Common myeloid progenitor, CD34-positive (primary cell): ENCODE measurements at regions not wholly inside any gene's neighbourhood (a gene's known extent, or its start where the extent isn't known, plus 50 kb on each side); places are given as distances from the start of the nearest gene placed in this dataset.

Experiments used
- CTCF ChIA-PET: fragments of 350-600 bp; sonication (Branson Sonifier 250); formaldehyde crosslinking; loops from one replicate; lab custom pipeline; 2021; ENCODE audit warnings: antibody characterized with exemption; lab: Charles Lee
- POLR2A ChIA-PET: fragments of 350-600 bp; sonication (Branson Sonifier 250); formaldehyde crosslinking; loops from one replicate; lab custom pipeline; 2021; ENCODE audit warnings: antibody characterized with exemption; lab: Charles Lee
- DNase-seq, 3 donors: peaks; one replicate each; pipeline versions ENCODE4 v3.0.0 to v3.0.0-alpha.2; 2013
- H3K27ac ChIP-seq, 2 experiments: 1 replicate in 1 of 2; 2 replicates in 1 of 2; pipeline ENCODE4 v1.7.0; 2013; ENCODE audit warnings: inconsistent platforms in 2 of 2, low read length in 2 of 2, mild to moderate bottlenecking in 2 of 2, low read depth in 1 of 2, moderate library complexity in 1 of 2; ENCODE audit not compliant: severe bottlenecking in 2 of 2, insufficient read depth in 1 of 2, poor library complexity in 1 of 2
- H3K27me3 ChIP-seq, 5 experiments: replicated peaks in 2 of 5; 1 replicate in 3 of 5; 2 replicates in 2 of 5; pipeline versions ENCODE4 v1.6.1 to v1.7.0; 2013; ENCODE audit warnings: low read length in 4 of 5, mild to moderate bottlenecking in 2 of 5, moderate library complexity in 2 of 5, inconsistent platforms in 1 of 5; ENCODE audit not compliant: insufficient read depth in 5 of 5, control insufficient read depth in 4 of 5
- H3K36me3 ChIP-seq, 4 experiments: 1 replicate in 2 of 4; 2 replicates in 2 of 4; pipeline versions ENCODE4 v1.6.1 to v1.7.0; 2013; ENCODE audit warnings: low read length in 3 of 4, control low read depth in 1 of 4, mild to moderate bottlenecking in 1 of 4; ENCODE audit not compliant: control insufficient read depth in 4 of 4, insufficient read depth in 4 of 4
- H3K4me1 ChIP-seq, 4 experiments: 1 replicate in 3 of 4; 2 replicates in 1 of 4; pipeline versions ENCODE4 v1.6.1 to v1.7.1; 2013; ENCODE audit warnings: low read length in 3 of 4, mild to moderate bottlenecking in 3 of 4, control low read depth in 1 of 4, inconsistent platforms in 1 of 4, moderate library complexity in 1 of 4; ENCODE audit not compliant: control insufficient read depth in 4 of 4, insufficient read depth in 4 of 4; ENCODE audit errors: control extremely low read depth in 1 of 4
- H3K4me3 ChIP-seq, 7 experiments: 1 replicate in 4 of 7; 2 replicates in 3 of 7; pipeline versions ENCODE4 v1.5.1 to v1.7.0; 2013; ENCODE audit warnings: mild to moderate bottlenecking in 7 of 7, low read length in 6 of 7, moderate library complexity in 6 of 7, inconsistent platforms in 2 of 7, low read depth in 2 of 7, control low read depth in 1 of 7; ENCODE audit not compliant: insufficient read depth in 4 of 7, control insufficient read depth in 1 of 7; ENCODE audit errors: extremely low read depth in 1 of 7
- H3K9me3 ChIP-seq, 5 experiments: 1 replicate in 4 of 5; 2 replicates in 1 of 5; pipeline versions ENCODE4 v1.6.1 to v1.7.1; 2013; ENCODE audit warnings: low read length in 4 of 5, mild to moderate bottlenecking in 2 of 5, inconsistent platforms in 1 of 5, low read depth in 1 of 5, moderate library complexity in 1 of 5; ENCODE audit not compliant: control insufficient read depth in 4 of 5, insufficient read depth in 2 of 5; ENCODE audit errors: control extremely low read depth in 1 of 5
- WGBS: methylation state at CpG from one replicate; pipeline ENCODE4 v1.1.5; 2013; ENCODE audit not compliant: insufficient coverage; 5-methylcytosine and 5-hydroxymethylcytosine counted together

DNA sequence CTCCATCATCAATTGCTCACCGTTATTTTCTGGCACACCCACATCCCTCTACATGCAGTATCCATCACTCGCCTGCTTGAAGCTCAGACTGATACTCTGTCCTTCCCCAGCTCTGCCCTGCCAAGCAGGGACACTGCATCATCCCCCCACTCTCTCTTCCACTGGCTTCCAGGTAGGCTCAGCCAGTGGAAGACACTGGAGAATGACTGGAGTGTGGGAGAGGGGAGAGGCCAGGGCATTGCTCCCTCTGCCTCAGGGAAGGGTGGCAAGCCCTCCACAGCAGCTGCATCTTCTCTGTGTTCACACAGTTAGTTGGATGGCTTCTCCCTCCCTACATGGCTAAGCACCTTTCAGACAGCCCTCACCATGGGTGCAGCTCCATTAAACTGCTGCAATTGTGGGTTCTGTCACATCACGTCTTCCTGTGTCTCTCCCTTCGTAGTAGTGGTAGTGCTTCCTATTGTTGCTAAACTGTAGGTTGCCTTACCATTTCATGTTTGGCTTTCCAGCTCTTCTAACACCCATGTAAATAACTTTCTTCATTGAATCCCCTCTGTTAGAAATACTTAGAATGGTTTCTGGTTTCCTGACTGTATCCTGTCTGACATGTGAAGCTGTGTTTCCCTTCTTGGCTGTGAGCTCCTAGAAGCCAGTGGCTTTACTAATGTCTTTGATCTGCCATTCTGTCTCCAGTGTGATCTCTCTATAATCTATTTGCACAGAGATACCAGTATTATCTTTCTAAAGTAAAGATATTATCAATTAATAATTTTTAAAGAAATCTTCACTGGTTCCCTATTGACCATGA, 483.7 kb upstream of the LRRN3 start:
- no peaks in the 10 kb centered on the region for H3K36me3 ChIP-seq
- DNase-seq, result no peak
- H3K4me1 ChIP-seq, result no peaks in the 10 kb centered on the region
- no peaks in the 10 kb centered on the region for H3K9me3 ChIP-seq
- CTCF ChIA-PET, result no interaction called here
- POLR2A ChIA-PET, result no interaction called here
- no peak overlapping the region for H3K27ac ChIP-seq
- H3K4me3 ChIP-seq, result no peak overlapping the region
- WGBS, result 93% methylated on average over 4 of the region's 4 CpGs
- no peaks in the 10 kb centered on the region for H3K27me3 ChIP-seq

- no peak for DNase-seq
- CTCF ChIA-PET, result no interaction called here
- POLR2A ChIA-PET, result no interaction called here
- Histone ChIP-seq H3K27me3 (no peaks in the 10 kb centered on the region), H3K4me3 (no peak overlapping the region), H3K27ac (no peak overlapping the region), H3K9me3 (no peaks in the 10 kb centered on the region), H3K36me3 (no peaks in the 10 kb centered on the region), H3K4me1 (no peaks in the 10 kb centered on the region)
Observed at GRCh38 chr7:110609336-110609735, 481.6 kb upstream of the LRRN3 start.

- Histone ChIP-seq H3K27ac (no peak overlapping the region), H3K27me3 (no peaks in the 10 kb centered on the region), H3K36me3 (no peaks in the 10 kb centered on the region), H3K4me3 (no peak overlapping the region), H3K9me3 (no peaks in the 10 kb centered on the region), H3K4me1 (no peaks in the 10 kb centered on the region)
- ChIA-PET CTCF (no interaction called here), POLR2A (interaction anchor here (0.5 kb wide), 1 partner anchor 28 kb away, joined by 4 read pairs; no protein-coding TSS in a partner anchor)
- DNase-seq, result no peak
- no CpG with 5 or more reads among the region's 1 CpG for WGBS
Observed at GRCh38 chr7:110612680-110613079, 478.2 kb upstream of the LRRN3 start.
